ENCODE measurements at regions not wholly inside any gene's neighbourhood (a gene's known extent, or its start where the extent isn't known, plus 50 kb on each side); places are given as distances from the start of the nearest gene placed in this dataset.

GRCh38 chr20:40949346-40949745, 79.3 kb upstream of the TOP1 start:
- no peak for TF ChIP-seq CTCF (IDR thresholded peaks at IDR 0.05)
- Mint-ChIP-seq H3K27me3 (ENCODE audit: low read depth) (peaks cover 38% of the 10 kb centered on the region), H3K9me3 (ENCODE audit: low read depth) (peaks cover 6% of the 10 kb centered on the region), H3K4me1 (ENCODE audit: low read depth) (no peaks in the 10 kb centered on the region), H3K4me3 (ENCODE audit: unreplicated experiment) (no peak overlapping the region), H3K36me3 (ENCODE audit: low read depth) (no peaks in the 10 kb centered on the region), H3K27ac (ENCODE audit: unreplicated experiment) (no peak overlapping the region)
- DNase-seq (ENCODE audit: low spot score), result no peak

- no peak overlapping the region for H3K4me3 Mint-ChIP-seq (ENCODE audit: unreplicated experiment)
- H3K4me1 Mint-ChIP-seq (ENCODE audit: low read depth), result no peaks in the 10 kb centered on the region
- no peaks in the 10 kb centered on the region for H3K36me3 Mint-ChIP-seq (ENCODE audit: low read depth)
- peaks cover 8% of the 10 kb centered on the region for H3K9me3 Mint-ChIP-seq (ENCODE audit: low read depth)
- H3K27me3 Mint-ChIP-seq (ENCODE audit: low read depth), result peaks cover 26% of the 10 kb centered on the region
- no peak for DNase-seq (ENCODE audit: low spot score)
- no peak for TF ChIP-seq CTCF (IDR thresholded peaks at IDR 0.05)
- H3K27ac Mint-ChIP-seq (ENCODE audit: unreplicated experiment), result no peak overlapping the region
Measured at GRCh38 chr20:40952136-40952535, 76.5 kb upstream of the TOP1 start.

GRCh38 chr20:40953416-40953815, 75.2 kb upstream of the TOP1 start:
- TF ChIP-seq CTCF (IDR thresholded peaks at IDR 0.05), result no peak
- Mint-ChIP-seq H3K4me3 (ENCODE audit: unreplicated experiment) (no peak overlapping the region), H3K9me3 (ENCODE audit: low read depth) (peaks cover 8% of the 10 kb centered on the region), H3K27me3 (ENCODE audit: low read depth) (peaks cover 26% of the 10 kb centered on the region), H3K36me3 (ENCODE audit: low read depth) (no peaks in the 10 kb centered on the region), H3K27ac (ENCODE audit: unreplicated experiment) (no peak overlapping the region), H3K4me1 (ENCODE audit: low read depth) (peaks cover under 1% of the 10 kb centered on the region)
- no peak for DNase-seq (ENCODE audit: low spot score)

- H3K9me3 Mint-ChIP-seq (ENCODE audit: low read depth), result peaks cover 8% of the 10 kb centered on the region
- H3K4me3 Mint-ChIP-seq (ENCODE audit: unreplicated experiment), result no peak overlapping the region
- H3K36me3 Mint-ChIP-seq (ENCODE audit: low read depth), result no peaks in the 10 kb centered on the region
- H3K27me3 Mint-ChIP-seq (ENCODE audit: low read depth), result peaks cover 23% of the 10 kb centered on the region
- no peak for DNase-seq (ENCODE audit: low spot score)
- TF ChIP-seq CTCF (IDR thresholded peaks at IDR 0.05), result no peak
- H3K27ac Mint-ChIP-seq (ENCODE audit: unreplicated experiment), result no peak overlapping the region
- H3K4me1 Mint-ChIP-seq (ENCODE audit: low read depth), result peaks cover 5% of the 10 kb centered on the region
Measured at GRCh38 chr20:40953856-40954255, 74.8 kb upstream of the TOP1 start.

GRCh38 chr20:40954521-40955165, 74.0 kb upstream of the TOP1 start:
- Mint-ChIP-seq H3K27ac (ENCODE audit: unreplicated experiment) (no peak overlapping the region), H3K36me3 (ENCODE audit: low read depth) (no peaks in the 10 kb centered on the region), H3K27me3 (ENCODE audit: low read depth) (peaks cover 20% of the 10 kb centered on the region), H3K4me3 (ENCODE audit: unreplicated experiment) (no peak overlapping the region), H3K9me3 (ENCODE audit: low read depth) (peaks cover 8% of the 10 kb centered on the region), H3K4me1 (ENCODE audit: low read depth) (peaks cover 6% of the 10 kb centered on the region)
- TF ChIP-seq CTCF (IDR thresholded peaks at IDR 0.05), result no peak
- DNase-seq (ENCODE audit: low spot score), result no peak
